ENCODE measurements at regions not wholly inside any gene's neighbourhood (a gene's known extent, or its start where the extent isn't known, plus 50 kb on each side); places are given as distances from the start of the nearest gene placed in this dataset.
A peak's percentile ranks its signal among the peaks of the same experiment; 100 is the strongest.
"Not testable (repeated sequence)": the region's sequence is repeated elsewhere in the genome, so short reads cannot be mapped to it uniquely, and the experiment has no call there.

GRCh38 chr2:67313536-67313935 lies 83.6 kb upstream of the ETAA1 start:
- no peak overlapping the region for H3K4me3 ChIP-seq (ENCODE audit: low read depth in 1 of 2, low read length in 2 of 2)

GRCh38 chr2:67318031-67318430 lies 79.1 kb upstream of the ETAA1 start:
- peaks cover 39% of the 10 kb centered on the region for H3K4me1 ChIP-seq (ENCODE audit: insufficient read depth, low read length)
- H3K4me3 ChIP-seq (ENCODE audit: low read depth in 1 of 2, low read length in 2 of 2), result no peak overlapping the region
- H3K27ac ChIP-seq (ENCODE audit: low read depth, low read length), result no peak overlapping the region
- no peaks in the 10 kb centered on the region for H3K27me3 ChIP-seq (ENCODE audit: control insufficient read depth in 1 of 2, insufficient read depth in 2 of 2, low read length in 2 of 2)
- H3K36me3 ChIP-seq (ENCODE audit: insufficient read depth, low read length), result no peaks in the 10 kb centered on the region
- no peaks in the 10 kb centered on the region for H3K9me3 ChIP-seq (ENCODE audit: low read length)
- no peak overlapping the region for H3K9ac ChIP-seq (ENCODE audit: low read length)

More at GRCh38 chr2:67313536-67313935, 83.6 kb upstream of the ETAA1 start:
- H3K27ac ChIP-seq (ENCODE audit: low read depth, low read length), result no peak overlapping the region
- H3K9ac ChIP-seq (ENCODE audit: low read length), result no peak overlapping the region
- H3K36me3 ChIP-seq (ENCODE audit: insufficient read depth, low read length), result no peaks in the 10 kb centered on the region
- no peaks in the 10 kb centered on the region for H3K9me3 ChIP-seq (ENCODE audit: low read length)
- no peaks in the 10 kb centered on the region for H3K27me3 ChIP-seq (ENCODE audit: control insufficient read depth in 1 of 2, insufficient read depth in 2 of 2, low read length in 2 of 2)
- H3K4me1 ChIP-seq (ENCODE audit: insufficient read depth, low read length), result peaks cover 15% of the 10 kb centered on the region

GRCh38 chr2:67318563-67318962 lies 78.6 kb upstream of the ETAA1 start:
- H3K27ac ChIP-seq (ENCODE audit: low read depth, low read length), result peak overlapping the region; percentile 48
- no peaks in the 10 kb centered on the region for H3K27me3 ChIP-seq (ENCODE audit: control insufficient read depth in 1 of 2, insufficient read depth in 2 of 2, low read length in 2 of 2)
- H3K9ac ChIP-seq (ENCODE audit: low read length), result no peak overlapping the region
- H3K4me1 ChIP-seq (ENCODE audit: insufficient read depth, low read length), result peaks cover 44% of the 10 kb centered on the region
- H3K36me3 ChIP-seq (ENCODE audit: insufficient read depth, low read length), result no peaks in the 10 kb centered on the region
- no peak overlapping the region for H3K4me3 ChIP-seq (ENCODE audit: low read depth in 1 of 2, low read length in 2 of 2)
- no peaks in the 10 kb centered on the region for H3K9me3 ChIP-seq (ENCODE audit: low read length)

- Histone ChIP-seq H3K4me1 (ENCODE audit: insufficient read depth, low read length) (peaks cover 47% of the 10 kb centered on the region), H3K27ac (ENCODE audit: low read depth, low read length) (peak overlapping the region; percentile 48), H3K4me3 (ENCODE audit: low read depth in 1 of 2, low read length in 2 of 2) (no peak overlapping the region), H3K9me3 (ENCODE audit: low read length) (no peaks in the 10 kb centered on the region), H3K9ac (ENCODE audit: low read length) (no peak overlapping the region), H3K27me3 (ENCODE audit: control insufficient read depth in 1 of 2, insufficient read depth in 2 of 2, low read length in 2 of 2) (no peaks in the 10 kb centered on the region), H3K36me3 (ENCODE audit: insufficient read depth, low read length) (no peaks in the 10 kb centered on the region)
Observed at GRCh38 chr2:67318993-67319481, 78.1 kb upstream of the ETAA1 start.

- Histone ChIP-seq H3K27me3 (ENCODE audit: control insufficient read depth in 1 of 2, insufficient read depth in 2 of 2, low read length in 2 of 2) (no peaks in the 10 kb centered on the region), H3K4me3 (ENCODE audit: low read depth in 1 of 2, low read length in 2 of 2) (no peak overlapping the region)
Observed at GRCh38 chr2:67320861-67321587, 76.1 kb upstream of the ETAA1 start.

GRCh38 chr2:67321588-67321903 lies 75.6 kb upstream of the ETAA1 start:
- Histone ChIP-seq H3K9me3 (ENCODE audit: low read length) (no peaks in the 10 kb centered on the region), H3K4me3 (ENCODE audit: low read depth in 1 of 2, low read length in 2 of 2) (no peak overlapping the region), H3K9ac (ENCODE audit: low read length) (no peak overlapping the region), H3K4me1 (ENCODE audit: insufficient read depth, low read length) (peaks cover 47% of the 10 kb centered on the region), H3K27ac (ENCODE audit: low read depth, low read length) (peak overlapping the region; percentile 69), H3K27me3 (ENCODE audit: control insufficient read depth in 1 of 2, insufficient read depth in 2 of 2, low read length in 2 of 2) (no peaks in the 10 kb centered on the region), H3K36me3 (ENCODE audit: insufficient read depth, low read length) (no peaks in the 10 kb centered on the region)

More at GRCh38 chr2:67320861-67321587, 76.1 kb upstream of the ETAA1 start:
- no peaks in the 10 kb centered on the region for H3K9me3 ChIP-seq (ENCODE audit: low read length)
- no peaks in the 10 kb centered on the region for H3K36me3 ChIP-seq (ENCODE audit: insufficient read depth, low read length)
- H3K27ac ChIP-seq (ENCODE audit: low read depth, low read length), result peak overlapping the region; percentile 69
- peaks cover 47% of the 10 kb centered on the region for H3K4me1 ChIP-seq (ENCODE audit: insufficient read depth, low read length)
- H3K9ac ChIP-seq (ENCODE audit: low read length), result no peak overlapping the region

GRCh38 chr2:67322353-67323001 lies 74.7 kb upstream of the ETAA1 start:
- Histone ChIP-seq H3K27ac (ENCODE audit: low read depth, low read length) (peak overlapping the region; percentile 74), H3K36me3 (ENCODE audit: insufficient read depth, low read length) (no peaks in the 10 kb centered on the region), H3K4me1 (ENCODE audit: insufficient read depth, low read length) (peaks cover 47% of the 10 kb centered on the region), H3K4me3 (ENCODE audit: low read depth in 1 of 2, low read length in 2 of 2) (peak overlapping the region in 1 of 2 donors; percentile 35), H3K9ac (ENCODE audit: low read length) (peak overlapping the region; percentile 12), H3K27me3 (ENCODE audit: control insufficient read depth in 1 of 2, insufficient read depth in 2 of 2, low read length in 2 of 2) (no peaks in the 10 kb centered on the region), H3K9me3 (ENCODE audit: low read length) (no peaks in the 10 kb centered on the region)

GRCh38 chr2:67323209-67323991 lies 73.7 kb upstream of the ETAA1 start:
- Histone ChIP-seq H3K36me3 (ENCODE audit: insufficient read depth, low read length) (no peaks in the 10 kb centered on the region), H3K27me3 (ENCODE audit: control insufficient read depth in 1 of 2, insufficient read depth in 2 of 2, low read length in 2 of 2) (no peaks in the 10 kb centered on the region), H3K4me1 (ENCODE audit: insufficient read depth, low read length) (peaks cover 40% of the 10 kb centered on the region), H3K9ac (ENCODE audit: low read length) (peak overlapping the region; percentile 28), H3K4me3 (ENCODE audit: low read depth in 1 of 2, low read length in 2 of 2) (no peak overlapping the region), H3K9me3 (ENCODE audit: low read length) (no peaks in the 10 kb centered on the region), H3K27ac (ENCODE audit: low read depth, low read length) (peak overlapping the region; percentile 53)

- Histone ChIP-seq H3K27me3 (ENCODE audit: control insufficient read depth in 1 of 2, insufficient read depth in 2 of 2, low read length in 2 of 2) (no peaks in the 10 kb centered on the region), H3K4me1 (ENCODE audit: insufficient read depth, low read length) (no peaks in the 10 kb centered on the region), H3K9me3 (ENCODE audit: low read length) (no peaks in the 10 kb centered on the region), H3K4me3 (ENCODE audit: low read depth in 1 of 2, low read length in 2 of 2) (no peak overlapping the region), H3K27ac (ENCODE audit: low read depth, low read length) (no peak overlapping the region), H3K9ac (ENCODE audit: low read length) (no peak overlapping the region), H3K36me3 (ENCODE audit: insufficient read depth, low read length) (no peaks in the 10 kb centered on the region)
Observed at GRCh38 chr2:67329513-67329912, 67.6 kb upstream of the ETAA1 start.

GRCh38 chr2:67329951-67330350 lies 67.2 kb upstream of the ETAA1 start:
- H3K36me3 ChIP-seq (ENCODE audit: insufficient read depth, low read length), result no peaks in the 10 kb centered on the region
- no peak overlapping the region for H3K9ac ChIP-seq (ENCODE audit: low read length)
- no peaks in the 10 kb centered on the region for H3K9me3 ChIP-seq (ENCODE audit: low read length)
- H3K27ac ChIP-seq (ENCODE audit: low read depth, low read length), result no peak overlapping the region
- no peaks in the 10 kb centered on the region for H3K4me1 ChIP-seq (ENCODE audit: insufficient read depth, low read length)
- H3K4me3 ChIP-seq (ENCODE audit: low read depth in 1 of 2, low read length in 2 of 2), result no peak overlapping the region
- H3K27me3 ChIP-seq (ENCODE audit: control insufficient read depth in 1 of 2, insufficient read depth in 2 of 2, low read length in 2 of 2), result no peaks in the 10 kb centered on the region

- H3K27ac ChIP-seq (ENCODE audit: low read depth, low read length); H3K9ac ChIP-seq (ENCODE audit: low read length); H3K4me1 ChIP-seq (ENCODE audit: insufficient read depth, low read length); H3K36me3 ChIP-seq (ENCODE audit: insufficient read depth, low read length); H3K4me3 ChIP-seq (ENCODE audit: low read depth in 1 of 2, low read length in 2 of 2); H3K27me3 ChIP-seq (ENCODE audit: control insufficient read depth in 1 of 2, insufficient read depth in 2 of 2, low read length in 2 of 2); H3K9me3 ChIP-seq (ENCODE audit: low read length): not testable (repeated sequence)
Observed at GRCh38 chr2:67331419-67332086, 65.6 kb upstream of the ETAA1 start.
